ENCODE measurements at regions not wholly inside any gene's neighbourhood (a gene's known extent, or its start where the extent isn't known, plus 50 kb on each side); places are given as distances from the start of the nearest gene placed in this dataset.
"Not testable (repeated sequence)": the region's sequence is repeated elsewhere in the genome, so short reads cannot be mapped to it uniquely, and the experiment has no call there.

DNA sequence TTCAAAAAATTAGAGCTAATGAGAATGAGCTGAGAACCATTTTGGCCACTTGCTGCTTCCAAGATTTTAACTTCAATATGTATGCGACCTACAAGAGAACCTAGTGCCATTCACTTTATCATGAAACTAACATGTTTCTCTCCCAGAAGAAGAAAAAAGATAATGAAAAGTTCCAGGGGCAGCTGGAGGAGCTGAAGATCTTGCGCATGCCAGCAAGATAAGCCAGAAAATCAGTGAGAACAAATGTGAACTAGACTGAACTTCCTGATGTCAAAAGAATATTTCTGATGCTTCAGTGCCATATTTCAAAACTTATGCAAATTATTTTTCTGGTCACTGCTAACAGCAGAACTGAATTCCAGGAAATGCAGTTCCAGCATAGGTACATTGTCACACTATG lies 1265.1 kb downstream of the BRINP3 start:
- no peak for DNase-seq (ENCODE audit: low spot score)

DNA sequence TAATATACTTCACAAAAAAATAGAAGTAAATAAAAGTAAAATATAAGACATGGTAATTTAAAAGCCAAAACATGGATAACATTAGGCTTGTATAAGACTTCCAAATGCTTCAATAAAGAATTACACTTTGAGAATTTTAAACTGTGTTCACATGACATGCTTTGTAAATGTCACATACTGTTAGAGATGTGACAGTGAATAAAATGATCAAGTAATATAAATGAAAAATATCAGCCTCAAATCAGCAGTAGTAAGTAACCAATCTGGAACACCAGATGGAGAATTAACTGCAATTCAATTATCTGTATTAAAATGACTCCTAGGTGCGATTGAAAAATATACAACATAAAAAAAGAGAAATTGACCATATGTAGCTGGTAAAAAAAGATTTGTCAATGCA lies 1260.8 kb downstream of the BRINP3 start:
- no peak for DNase-seq (ENCODE audit: low spot score)

DNA sequence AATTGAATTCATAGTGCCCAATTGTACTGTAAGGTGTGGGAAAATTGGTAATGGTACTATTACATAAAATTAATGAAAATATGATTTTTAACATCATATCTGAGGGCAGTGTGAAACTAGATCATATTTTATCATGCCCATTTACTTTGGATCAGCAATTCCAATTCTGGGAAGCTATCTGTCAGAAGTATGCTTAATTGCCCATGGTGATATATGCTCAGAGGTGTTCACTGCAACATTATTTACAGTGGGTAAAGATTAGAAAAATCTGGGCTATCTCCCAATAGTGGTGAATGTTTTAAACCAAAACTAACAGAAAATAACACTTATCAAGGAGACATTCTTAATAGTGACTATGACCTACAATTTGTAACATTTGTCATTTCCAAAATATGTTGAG lies 1260.0 kb downstream of the BRINP3 start:
- no peak for DNase-seq (ENCODE audit: low spot score)

DNA sequence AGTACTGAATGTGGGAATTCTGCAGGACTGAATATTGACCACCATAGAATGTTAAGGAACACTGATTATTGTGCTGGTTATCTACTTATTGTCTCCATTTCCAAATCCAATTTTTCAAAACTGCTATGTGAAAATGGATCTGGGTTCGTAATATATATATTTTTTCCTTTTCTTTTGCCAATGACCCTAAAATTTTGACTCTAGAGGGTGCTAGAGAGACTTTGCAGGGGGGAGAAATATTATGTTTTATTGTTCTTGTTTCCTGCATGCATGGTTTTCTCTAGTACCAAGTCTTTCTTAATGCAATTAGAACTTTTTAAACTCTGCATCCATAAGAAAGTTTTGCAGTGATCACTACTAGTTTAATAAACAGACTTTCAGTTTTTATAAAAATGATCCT lies 1256.9 kb downstream of the BRINP3 start:
- no peak for DNase-seq (ENCODE audit: low spot score)

DNA sequence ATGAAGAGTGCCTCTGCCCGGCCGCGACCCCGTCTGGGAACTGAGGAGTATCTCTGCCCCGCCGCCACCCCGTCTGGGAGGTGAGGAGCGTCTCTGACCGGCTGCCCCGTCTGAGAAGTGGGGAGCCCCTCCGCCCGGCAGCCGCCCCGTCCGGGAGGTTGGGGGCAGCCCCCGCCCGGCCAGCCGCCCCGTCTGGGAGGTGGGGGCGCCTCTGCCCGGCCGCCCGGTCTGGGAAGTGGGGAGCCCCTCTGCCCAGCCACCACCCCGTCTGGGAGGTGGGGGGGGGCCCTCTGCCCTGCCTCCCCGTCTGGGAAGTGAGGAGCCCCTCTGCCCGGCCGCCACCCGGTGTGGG lies 1251.9 kb downstream of the BRINP3 start:
- DNase-seq (ENCODE audit: low spot score): not testable (repeated sequence)

DNA sequence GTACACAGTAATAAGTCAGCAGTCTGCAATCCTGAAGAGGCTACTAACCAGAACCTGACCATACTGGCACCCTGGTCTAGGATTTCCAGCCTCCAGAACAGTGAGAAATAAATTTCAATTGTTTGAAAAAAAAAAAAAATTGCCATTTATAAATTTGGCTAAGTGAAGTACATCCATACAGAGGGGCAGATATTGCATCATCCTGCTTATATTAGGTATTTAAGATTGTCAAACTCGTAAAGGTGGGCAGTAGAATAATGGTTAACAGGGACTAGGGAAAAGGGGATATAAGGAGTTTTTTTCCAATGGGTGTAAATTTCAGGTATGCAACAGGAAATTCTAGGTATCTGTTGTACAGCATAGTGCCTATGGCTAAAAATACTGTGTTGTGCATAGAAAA lies 1250.9 kb downstream of the BRINP3 start:
- no peak for DNase-seq (ENCODE audit: low spot score)

DNA sequence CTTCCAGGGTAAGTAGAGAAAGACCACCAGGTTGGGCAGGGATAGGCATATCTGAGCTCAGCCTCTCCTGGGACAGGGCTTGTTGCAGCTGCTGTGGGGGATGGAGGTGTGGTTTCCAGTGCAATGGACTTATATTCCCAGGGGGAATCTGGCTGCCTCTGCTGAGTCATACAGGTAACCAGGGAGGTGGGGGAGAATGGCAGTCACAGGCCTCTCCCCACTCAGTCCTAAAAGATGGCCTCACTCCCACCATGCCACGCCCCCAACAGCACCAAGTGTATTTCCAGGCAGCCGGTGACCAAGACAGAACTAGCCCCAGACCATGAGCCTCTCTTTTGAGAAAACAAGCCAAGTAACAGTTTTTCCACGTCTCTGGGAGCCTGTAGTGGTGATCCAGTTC lies 1240.7 kb downstream of the BRINP3 start:
- no peak for DNase-seq (ENCODE audit: low spot score)

DNA sequence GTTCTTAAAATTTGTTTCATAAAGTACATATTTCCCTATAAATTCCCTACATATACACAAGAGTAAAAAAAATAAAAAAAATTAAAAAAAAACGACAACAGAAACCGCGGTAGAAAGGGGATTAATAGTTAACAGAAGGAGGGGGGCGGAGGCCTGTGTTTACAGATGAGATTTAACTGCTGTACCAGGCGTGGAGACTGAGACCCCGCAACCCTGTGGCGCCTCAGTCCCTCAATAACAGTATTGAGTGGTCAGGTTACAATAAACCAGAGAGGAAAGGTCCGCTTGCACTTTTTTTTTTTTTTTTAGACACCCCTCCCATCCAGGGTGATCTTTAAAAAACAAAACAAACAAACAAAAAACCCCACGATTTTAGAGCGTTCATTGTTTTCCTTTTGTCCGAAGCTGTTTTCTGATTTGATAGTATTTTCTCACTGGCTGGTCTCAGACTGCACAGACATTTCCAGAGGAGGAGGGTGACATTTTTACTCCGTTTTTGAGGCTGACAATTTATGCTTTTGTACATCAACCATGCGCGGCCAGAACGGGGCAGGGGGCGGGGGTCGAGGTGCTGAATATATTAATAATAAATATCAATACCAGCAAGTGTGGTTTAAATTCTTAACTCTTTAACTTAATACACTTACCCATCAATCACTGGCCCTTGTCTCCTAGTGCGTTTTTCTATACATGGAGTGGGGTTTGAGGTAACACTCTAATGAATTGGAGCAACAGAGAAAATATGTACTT lies 1223.9 kb downstream of the BRINP3 start:
- DNase-seq (ENCODE audit: low spot score): no peak

DNA sequence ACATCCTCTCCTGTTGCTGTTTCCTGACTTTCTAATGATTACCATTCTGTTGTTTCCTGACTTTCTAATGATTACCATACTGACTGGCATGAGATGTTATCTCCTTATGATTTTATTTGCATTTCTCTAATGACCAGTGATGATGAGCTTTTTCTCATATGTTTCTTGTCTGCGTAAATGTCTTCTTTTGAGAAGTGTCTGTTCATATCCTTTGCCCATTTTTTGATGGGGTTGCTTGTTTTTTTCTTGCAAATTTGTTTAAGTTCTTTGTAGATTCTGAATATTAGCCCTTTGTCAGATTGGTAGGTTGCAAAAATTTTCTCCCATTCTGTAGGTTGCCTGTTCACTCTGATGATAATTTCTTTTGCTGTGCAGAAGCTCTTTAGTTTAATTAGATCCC lies 1216.5 kb downstream of the BRINP3 start:
- not testable (repeated sequence) for DNase-seq (ENCODE audit: low spot score)

DNA sequence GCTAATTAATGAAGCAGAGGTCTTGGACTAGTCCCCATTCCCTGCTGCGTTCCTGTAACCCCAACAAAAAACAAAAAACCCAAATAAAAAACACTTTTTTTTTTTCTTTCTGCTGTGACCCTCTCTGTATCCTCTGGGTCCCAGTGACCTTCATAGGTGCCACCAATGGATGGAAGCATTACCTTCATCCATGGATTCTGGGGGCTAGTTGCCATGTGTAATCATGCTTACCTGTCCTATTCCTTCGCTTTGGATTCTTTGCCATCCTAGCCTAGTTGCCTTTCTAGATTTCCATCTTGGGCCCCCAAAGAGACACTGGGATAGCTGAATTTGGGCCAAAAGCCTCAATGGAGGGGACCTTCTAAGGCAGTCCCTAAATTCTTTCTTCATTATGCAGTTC lies 1208.7 kb downstream of the BRINP3 start:
- DNase-seq (ENCODE audit: low spot score): no peak

DNA sequence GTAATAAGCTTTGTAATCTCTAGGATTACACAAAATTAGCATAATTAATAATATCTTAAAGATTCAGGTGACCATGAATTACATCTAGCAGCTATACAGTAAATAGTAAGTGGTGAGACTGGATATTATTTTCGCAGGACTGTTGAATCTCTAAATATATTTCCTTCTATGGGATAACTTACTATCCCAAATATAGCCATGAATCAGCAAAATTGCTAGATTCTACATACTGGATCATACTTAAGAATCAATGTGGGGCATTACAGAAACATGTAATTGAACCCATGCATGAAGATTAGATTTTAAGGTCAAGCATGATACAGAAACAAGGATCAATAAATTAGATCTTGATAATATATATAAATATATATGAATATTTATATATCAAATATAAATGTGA lies 1203.4 kb downstream of the BRINP3 start:
- DNase-seq (ENCODE audit: low spot score): no peak

DNA sequence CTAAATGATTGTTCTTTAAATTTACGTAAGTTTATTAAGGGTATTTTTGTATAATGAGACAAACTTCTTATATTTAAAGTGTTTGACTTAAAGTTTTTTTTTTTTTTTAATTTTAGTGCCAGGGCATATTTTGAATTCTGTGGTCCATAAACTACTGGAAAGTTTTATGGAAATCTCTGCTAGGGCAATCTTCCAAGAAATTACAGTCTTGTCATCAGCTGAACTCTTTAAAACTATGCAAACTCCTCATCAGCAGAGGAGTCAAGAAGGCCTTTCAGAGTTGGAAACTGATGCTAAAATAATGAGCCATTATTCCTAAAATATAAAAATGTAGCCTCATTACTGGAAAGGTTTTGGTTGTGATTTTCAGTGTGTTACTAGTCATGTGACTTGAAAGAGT lies 1201.9 kb downstream of the BRINP3 start:
- DNase-seq (ENCODE audit: low spot score): no peak

DNA sequence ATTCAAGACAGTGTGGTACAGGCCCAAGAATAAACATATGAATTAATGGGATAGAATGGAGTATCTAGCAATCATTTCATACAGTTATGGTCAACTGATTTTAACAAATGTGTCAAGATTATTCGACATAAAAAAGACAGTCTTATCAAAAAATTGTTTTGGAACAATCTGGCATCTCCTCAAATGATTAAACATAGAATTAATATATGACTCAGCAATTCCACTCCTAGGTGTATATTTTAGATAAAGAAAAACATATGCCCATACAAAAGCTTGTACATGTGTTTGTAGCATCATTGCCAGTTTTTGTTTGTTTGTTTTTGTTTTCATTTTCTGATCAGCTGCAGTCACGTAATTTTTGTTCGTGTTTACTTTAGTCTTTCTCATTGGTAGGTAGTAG lies 1188.3 kb downstream of the BRINP3 start:
- DNase-seq (ENCODE audit: low spot score): no peak

DNA sequence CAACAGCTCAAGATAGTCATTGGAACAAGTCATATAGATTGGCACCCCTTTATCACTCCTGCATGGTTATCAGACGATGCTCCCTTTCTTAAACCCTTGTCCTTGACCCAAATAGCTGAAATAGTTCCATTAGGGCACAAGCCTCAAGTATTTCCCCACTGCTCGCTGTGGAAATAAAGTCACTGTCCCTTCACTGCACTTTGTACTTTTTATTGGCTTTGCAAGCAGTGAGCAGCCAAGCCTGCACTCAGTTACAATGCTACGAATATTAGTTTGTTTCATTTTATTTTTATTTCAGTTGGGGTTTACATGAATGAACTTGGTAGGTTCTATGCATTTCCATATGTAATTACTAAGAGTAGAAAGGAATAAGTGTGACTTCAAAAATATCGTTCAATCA lies 1176.4 kb downstream of the BRINP3 start:
- DNase-seq (ENCODE audit: low spot score): no peak

DNA sequence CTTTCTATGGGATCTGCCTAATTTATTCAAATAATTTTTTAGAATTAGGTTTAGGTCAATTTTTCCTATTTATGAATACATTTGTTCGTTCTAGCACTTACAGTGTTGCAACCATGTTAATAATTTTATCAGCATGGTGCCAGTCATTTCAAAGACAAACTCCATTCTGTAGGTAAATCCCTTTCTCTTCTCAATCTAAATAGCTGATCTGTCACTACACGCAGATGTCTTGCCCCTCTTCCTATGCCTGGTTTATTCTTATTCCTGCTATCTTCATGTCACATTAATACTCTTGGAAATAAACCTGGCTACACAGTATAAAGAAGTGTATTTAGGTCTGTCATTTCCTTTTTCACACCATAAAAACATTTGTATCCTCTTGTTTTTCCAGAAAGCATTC lies 1172.4 kb downstream of the BRINP3 start:
- no peak for DNase-seq (ENCODE audit: low spot score)

DNA sequence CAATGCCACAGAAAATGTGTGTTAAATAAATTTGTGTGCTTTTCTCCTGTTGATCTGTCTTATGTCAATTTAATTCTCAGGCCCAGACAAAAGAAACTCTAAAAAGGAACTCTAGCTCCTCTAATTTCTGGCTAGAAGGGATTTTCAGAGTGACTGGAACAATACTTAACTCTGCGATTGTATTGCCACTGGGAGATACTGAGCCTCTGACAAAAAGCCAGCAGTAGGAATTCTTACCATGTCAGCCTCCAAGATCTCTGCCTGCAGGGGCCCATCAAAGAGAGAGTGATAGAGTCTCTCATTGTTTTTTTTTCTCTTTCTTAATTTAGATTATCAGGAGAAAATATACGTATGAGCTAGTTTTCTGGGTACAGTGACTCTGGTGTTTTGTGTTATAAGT lies 1165.7 kb downstream of the BRINP3 start:
- DNase-seq (ENCODE audit: low spot score): no peak

DNA sequence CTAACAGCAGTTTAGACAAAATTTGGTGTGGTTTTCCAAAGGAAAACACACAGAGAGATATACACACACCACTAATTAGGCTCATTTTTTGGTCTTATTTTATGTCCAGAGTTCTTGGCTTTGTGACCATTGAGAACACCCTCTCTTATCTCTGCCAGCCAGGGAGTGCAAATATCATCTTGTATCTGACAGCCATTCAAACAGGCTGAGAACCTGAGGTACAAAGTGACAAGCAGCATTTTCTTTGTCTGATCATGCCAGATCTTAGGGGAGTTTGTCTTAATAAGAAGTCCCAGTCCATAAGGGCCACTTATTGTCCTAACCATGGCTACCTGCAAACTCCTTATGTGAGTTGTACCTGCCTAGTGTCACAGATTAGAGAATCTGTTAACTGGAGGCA lies 1165.2 kb downstream of the BRINP3 start:
- no peak for DNase-seq (ENCODE audit: low spot score)

DNA sequence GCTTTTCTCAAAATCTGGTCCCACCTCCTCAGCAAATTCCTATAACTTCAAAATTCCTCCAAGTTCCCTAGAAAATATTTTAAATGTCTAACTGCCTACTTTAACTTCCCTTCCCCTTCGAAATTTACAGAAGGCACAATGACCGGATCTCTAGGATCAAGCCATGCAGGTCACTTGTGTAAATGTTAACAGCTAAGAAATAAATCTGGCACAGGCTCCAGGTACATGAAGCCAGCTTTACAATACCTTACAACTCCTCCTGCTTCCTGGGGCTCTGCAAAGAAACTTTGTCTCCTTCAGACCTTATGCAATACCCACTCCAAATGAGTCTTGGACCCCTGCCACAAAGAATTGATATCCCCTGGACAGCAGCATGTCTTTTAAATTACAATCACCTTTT lies 1164.2 kb downstream of the BRINP3 start:
- DNase-seq (ENCODE audit: low spot score): no peak

DNA sequence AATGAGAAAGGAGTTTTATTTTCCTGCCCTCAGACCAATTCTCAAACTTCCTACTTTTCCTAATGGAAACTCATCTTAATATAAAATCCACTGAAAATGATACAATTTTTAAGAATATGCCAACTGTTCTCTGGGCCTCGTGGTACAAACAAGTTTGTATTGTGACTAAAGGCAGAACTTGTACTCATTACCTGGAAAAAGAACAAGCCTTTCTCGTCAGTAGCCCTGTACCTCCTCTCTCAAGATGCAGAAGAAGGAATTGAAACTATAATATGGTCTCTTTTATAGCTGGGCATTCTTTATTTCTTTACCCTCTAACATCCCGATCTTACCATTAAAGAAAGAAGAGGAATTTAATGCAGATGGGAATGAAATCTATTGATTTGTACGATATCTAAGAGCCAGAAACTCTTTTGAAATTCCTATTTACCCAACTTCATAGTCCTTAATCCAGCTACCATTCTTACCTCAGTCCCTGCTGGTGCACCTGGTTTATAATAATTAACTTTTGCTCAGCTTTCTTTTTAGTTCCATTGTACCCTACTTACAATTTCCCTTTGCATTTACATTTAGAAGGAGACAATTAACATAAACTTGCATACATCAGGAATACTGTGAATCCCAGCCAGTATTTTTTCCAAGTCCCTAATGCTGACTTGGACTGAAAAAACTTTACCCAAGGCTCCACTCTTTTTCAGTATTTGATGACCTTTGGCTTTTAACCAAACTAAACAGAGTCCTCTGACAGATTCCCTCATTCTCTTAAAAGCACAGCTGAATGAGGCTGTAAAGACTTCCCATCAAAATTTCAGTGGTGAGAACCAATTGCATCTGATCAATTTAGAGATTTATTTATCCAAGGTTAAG lies 1162.4 kb downstream of the BRINP3 start:
- DNase-seq (ENCODE audit: low spot score): no peak

DNA sequence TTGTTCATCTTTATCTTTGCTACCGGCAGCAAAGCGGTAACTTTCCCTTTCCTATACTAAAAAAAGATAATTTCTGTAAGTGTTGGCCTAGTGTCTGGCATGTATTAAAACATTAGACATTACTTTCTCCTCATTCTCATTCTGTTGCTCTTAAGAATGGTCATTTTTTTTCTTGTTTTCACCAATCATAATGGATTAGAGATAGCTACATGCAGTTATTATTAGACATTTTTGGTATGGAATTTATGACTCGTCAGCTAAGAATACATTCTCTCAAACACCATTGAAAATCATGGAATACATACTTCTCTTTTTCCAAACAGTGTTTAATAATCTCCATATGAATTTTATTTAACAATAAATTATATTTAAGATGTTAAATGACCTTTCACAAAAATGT lies 1154.6 kb downstream of the BRINP3 start:
- DNase-seq (ENCODE audit: low spot score): no peak

DNA sequence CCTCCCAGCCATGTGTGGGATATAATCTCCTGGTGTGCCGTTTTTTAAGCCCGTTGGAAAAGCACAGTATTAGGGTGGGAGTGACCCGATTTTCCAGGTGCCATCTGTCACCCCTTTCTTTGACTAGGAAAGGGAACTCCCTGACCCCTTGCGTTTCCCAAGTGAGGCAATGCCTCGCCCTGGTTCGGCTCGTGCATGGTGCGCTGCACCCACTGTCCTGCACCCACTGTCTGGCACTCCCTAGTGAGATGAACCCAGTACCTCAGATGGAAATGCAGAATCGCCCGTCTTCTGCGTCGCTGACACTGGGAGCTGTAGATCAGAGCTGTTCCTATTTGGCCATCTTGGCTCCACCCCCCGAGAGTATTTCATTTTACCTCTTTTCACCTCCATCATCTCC lies 1146.6 kb downstream of the BRINP3 start:
- not testable (repeated sequence) for DNase-seq (ENCODE audit: low spot score)

DNA sequence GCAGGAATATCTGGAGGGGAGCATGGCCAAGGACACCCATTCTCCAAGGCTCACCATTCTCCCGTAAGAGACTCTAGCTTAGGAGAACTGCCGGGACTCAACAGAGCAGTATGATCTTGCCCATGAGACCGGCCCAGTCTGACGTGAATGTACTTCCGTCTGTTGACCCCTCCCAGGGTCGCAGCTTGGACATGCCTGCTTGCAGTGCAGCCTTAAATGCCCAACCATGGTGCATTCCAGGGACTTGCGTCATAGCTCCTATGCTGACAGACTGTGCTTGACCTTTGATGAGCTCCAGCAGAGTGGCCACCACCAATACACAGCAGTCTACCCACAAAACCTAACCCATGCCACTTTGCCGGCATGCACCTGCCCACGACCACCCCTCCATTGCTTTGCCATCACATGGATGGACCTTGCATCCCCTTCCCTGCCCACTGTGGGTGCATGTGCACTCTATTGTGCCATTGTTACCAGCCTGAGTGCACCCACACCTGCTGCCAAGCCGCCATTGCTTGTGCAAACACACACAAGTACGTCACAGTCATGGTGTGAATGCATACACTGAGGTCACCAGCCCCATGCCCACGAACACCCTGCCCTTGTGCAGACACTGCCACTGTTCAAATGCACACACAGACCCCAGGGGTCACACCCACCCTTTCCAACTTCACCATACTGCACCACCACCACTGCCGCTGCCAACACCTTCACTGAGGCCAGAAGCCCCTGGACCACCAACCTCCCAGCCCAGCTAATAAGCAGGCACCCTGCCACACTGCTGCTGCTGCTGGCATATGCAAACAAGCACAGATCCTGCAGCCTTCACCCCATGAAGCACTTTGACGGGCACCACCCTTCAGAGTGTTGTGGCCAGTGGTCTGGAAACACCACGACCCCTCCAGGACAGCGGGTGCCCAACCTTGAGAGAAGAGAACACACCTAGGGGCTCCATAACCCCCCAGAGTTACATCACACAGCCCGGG lies 1141.3 kb downstream of the BRINP3 start:
- no peak for DNase-seq (ENCODE audit: low spot score)

Data from AG20443 (cell line).